SK-N-SH treated with all-trans-retinoic acid at 6 μM for 48 hours (cell line): ENCODE measurements at regions not wholly inside any gene's neighbourhood (a gene's known extent, or its start where the extent isn't known, plus 50 kb on each side); places are given as distances from the start of the nearest gene placed in this dataset.

Source experiments
- ATAC-seq: fragments of 200-7000 bp; cut with Tn5 transposase; 3 replicates; pipeline ENCODE4 v1.9.1; 2020; ENCODE audit warnings: mild to moderate bottlenecking, moderate library complexity
- CREB5 ChIP-seq: fragments of 250-450 bp; sonication (Bioruptor Pico); IDR thresholded peaks from 2 replicates; pipeline ENCODE4 v1.5.1; 2020; ENCODE audit warnings: low read depth, mild to moderate bottlenecking, moderate library complexity
- CSDC2 ChIP-seq: fragments of 250-450 bp; sonication (Bioruptor Pico); IDR thresholded peaks from 2 replicates; pipeline ENCODE4 v1.5.0; 2020; ENCODE audit warnings: mild to moderate bottlenecking, moderate library complexity
- CSRNP3 ChIP-seq: fragments of 250-450 bp; sonication (Bioruptor Pico); IDR thresholded peaks from 2 replicates; pipeline ENCODE4 v1.5.1; 2021; ENCODE audit warnings: mild to moderate bottlenecking, moderate library complexity
- ESRRG ChIP-seq: fragments of 250-450 bp; sonication (Bioruptor Pico); IDR thresholded peaks from 2 replicates; pipeline ENCODE4 v1.6.1; 2021; ENCODE audit warnings: mild to moderate bottlenecking
- GLIS3 ChIP-seq: fragments of 250-450 bp; sonication (Bioruptor Pico); IDR thresholded peaks from 2 replicates; pipeline ENCODE4 v1.5.0; 2020; ENCODE audit warnings: mild to moderate bottlenecking, moderate library complexity
- ISL1 ChIP-seq: fragments of 250-450 bp; sonication (Bioruptor Pico); IDR thresholded peaks from 2 replicates; pipeline ENCODE4 v2.1.2; 2022; ENCODE audit warnings: mild to moderate bottlenecking, moderate library complexity
- OSR1 ChIP-seq: fragments of 250-450 bp; sonication (Bioruptor Pico); IDR thresholded peaks from 2 replicates; pipeline ENCODE4 v1.8.0; 2022; ENCODE audit warnings: moderate library complexity, mild to moderate bottlenecking, inconsistent platforms
- PATZ1 ChIP-seq: fragments of 250-450 bp; sonication (Bioruptor Pico); IDR thresholded peaks from 2 replicates; pipeline ENCODE4 v1.8.0; 2020; ENCODE audit warnings: mild to moderate bottlenecking, moderate library complexity, borderline replicate concordance
- POU6F1 ChIP-seq: fragments of 250-450 bp; sonication (Bioruptor Pico); IDR thresholded peaks from 2 replicates; pipeline ENCODE4 v1.8.0; 2021; ENCODE audit warnings: low read depth, mild to moderate bottlenecking, moderate library complexity, borderline replicate concordance
- PPARA ChIP-seq: fragments of 250-450 bp; sonication (Bioruptor Pico); IDR thresholded peaks from 2 replicates; pipeline ENCODE4 v1.5.0; 2020; ENCODE audit warnings: mild to moderate bottlenecking, borderline replicate concordance
- RARB ChIP-seq: fragments of 250-450 bp; sonication (Bioruptor Pico); IDR thresholded peaks from 2 replicates; pipeline ENCODE4 v1.8.0; 2021; ENCODE audit warnings: mild to moderate bottlenecking, moderate library complexity
- SNAI2 ChIP-seq: fragments of 250-450 bp; sonication (Bioruptor Pico); IDR thresholded peaks from 2 replicates; pipeline ENCODE4 v1.5.0; 2020; ENCODE audit warnings: mild to moderate bottlenecking, moderate library complexity
- TCF4 ChIP-seq: fragments of 250-450 bp; sonication (Bioruptor Pico); IDR thresholded peaks from 2 replicates; pipeline ENCODE4 v1.8.0; 2021; ENCODE audit warnings: mild to moderate bottlenecking, moderate library complexity, borderline replicate concordance
- TOX ChIP-seq: fragments of 250-450 bp; sonication (Bioruptor Pico); IDR thresholded peaks from 2 replicates; pipeline ENCODE4 v1.8.0; 2021; ENCODE audit warnings: mild to moderate bottlenecking, moderate library complexity, borderline replicate concordance
- ZC3H10 ChIP-seq: fragments of 250-450 bp; sonication (Bioruptor Pico); IDR thresholded peaks from 2 replicates; pipeline ENCODE4 v1.5.1; 2021; ENCODE audit warnings: mild to moderate bottlenecking, moderate library complexity
- ZFP3 ChIP-seq: fragments of 250-450 bp; sonication (Bioruptor Pico); IDR thresholded peaks from 2 replicates; pipeline ENCODE4 v1.5.0; 2020; ENCODE audit warnings: mild to moderate bottlenecking, moderate library complexity
- ZFP30 ChIP-seq: fragments of 450-650 bp; formaldehyde crosslinking; IDR thresholded peaks from 2 replicates; pipeline ENCODE4 v1.5.0; 2022; ENCODE audit warnings: mild to moderate bottlenecking, moderate library complexity
- ZNF565 ChIP-seq: fragments of 450-650 bp; formaldehyde crosslinking; conservative IDR thresholded peaks from 2 replicates; pipeline ENCODE4 v1.5.0; 2020; ENCODE audit warnings: low read depth, mild to moderate bottlenecking, moderate library complexity
- ZNF8 ChIP-seq: fragments of 450-650 bp; formaldehyde crosslinking; IDR thresholded peaks from 2 replicates; pipeline ENCODE4 v1.5.0; 2020; ENCODE audit warnings: mild to moderate bottlenecking, moderate library complexity

GRCh38 chr5:143474616-143475015 lies 71.1 kb upstream of the NR3C1 start:
- no peak for ATAC-seq
- TF ChIP-seq CSRNP3 (no peak), ZC3H10 (CRISPR knock-in tag) (no peak), POU6F1 (CRISPR knock-in tag) (no peak), CSDC2 (CRISPR knock-in tag) (no peak)

GRCh38 chr5:143473481-143473880 lies 70.0 kb upstream of the NR3C1 start:
- TF ChIP-seq CREB5 (CRISPR knock-in tag), result no peak
- no peak for TF ChIP-seq SNAI2 (CRISPR knock-in tag)
- TF ChIP-seq ESRRG (CRISPR knock-in tag), result no peak
- TF ChIP-seq TOX (CRISPR knock-in tag), result no peak
- no peak for TF ChIP-seq ZC3H10 (CRISPR knock-in tag)
- TF ChIP-seq ZFP3 (CRISPR knock-in tag), result no peak
- TF ChIP-seq ZNF8, result no peak
- TF ChIP-seq ZFP30 (CRISPR knock-in tag), result no peak
- TF ChIP-seq GLIS3 (CRISPR knock-in tag), result no peak
- TF ChIP-seq PATZ1 (CRISPR knock-in tag), result no peak
- no peak for TF ChIP-seq PPARA
- TF ChIP-seq ZNF565 (CRISPR knock-in tag), result no peak
- TF ChIP-seq, all 23 proteins: peak for 0
- ATAC-seq, result no peak

GRCh38 chr5:143472576-143472975 lies 69.1 kb upstream of the NR3C1 start:
- no peak for ATAC-seq
- TF ChIP-seq PATZ1 (CRISPR knock-in tag), result no peak
- no peak for TF ChIP-seq ESRRG (CRISPR knock-in tag)
- no peak for TF ChIP-seq ZFP3 (CRISPR knock-in tag)
- TF ChIP-seq ISL1, result no peak
- TF ChIP-seq CSDC2 (CRISPR knock-in tag), result no peak
- no peak for TF ChIP-seq RARB
- no peak for TF ChIP-seq CREB5 (CRISPR knock-in tag)
- TF ChIP-seq SNAI2 (CRISPR knock-in tag), result no peak
- no peak for TF ChIP-seq CSRNP3
- no peak for TF ChIP-seq PPARA
- TF ChIP-seq TCF4 (CRISPR knock-in tag), result no peak
- no peak for TF ChIP-seq OSR1 (CRISPR knock-in tag)
